ENCODE measurements at regions not wholly inside any gene's neighbourhood (a gene's known extent, or its start where the extent isn't known, plus 50 kb on each side); places are given as distances from the start of the nearest gene placed in this dataset.

DNA sequence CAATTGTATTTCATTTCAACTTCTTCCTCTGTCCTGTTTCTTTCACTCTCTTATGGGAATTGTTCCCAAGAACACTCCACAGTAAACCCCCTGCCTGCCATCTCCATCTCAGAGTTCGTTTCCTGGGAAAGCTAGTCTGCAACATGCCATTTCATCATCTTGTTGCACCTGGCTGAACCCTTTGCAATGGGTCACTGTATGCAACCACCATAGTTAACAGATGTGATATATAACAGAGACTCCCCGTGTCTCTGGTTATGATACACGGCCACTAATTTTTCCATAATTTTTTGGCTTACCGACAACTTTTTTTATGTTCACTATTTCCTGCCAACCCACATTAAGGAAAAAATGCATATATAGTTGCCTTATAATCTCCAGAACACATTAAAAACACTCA lies 95.5 kb downstream of the CHST2 start:
- ChIA-PET SMC1A (ENCODE audit: uncharacterized antibody, unreplicated experiment) (no interaction called here), POLR2A (no interaction called here), RAD21 (ENCODE audit: unreplicated experiment) (no interaction called here), CTCF (no interaction called here)
- DNase-seq (ENCODE audit: low read depth, low spot score) = no peak
- no peak overlapping the region for H3K9ac ChIP-seq (ENCODE audit: control insufficient read depth, insufficient read depth, low read length)
- no peak overlapping the region for H2AFZ ChIP-seq (ENCODE audit: control insufficient read depth, low read depth, low read length)
- no TSS peak for BruUV-seq (replicated peaks)
- no peaks in the 10 kb centered on the region for H3K27me3 ChIP-seq (replicated peaks in 1 of 2; ENCODE audit: control insufficient read depth in 2 of 2, insufficient read depth in 2 of 2, low read length in 1 of 2)
- ATAC-seq = no peak
- H4K20me1 ChIP-seq (ENCODE audit: control insufficient read depth, insufficient read depth) = no peaks in the 10 kb centered on the region
- H3K79me2 ChIP-seq (ENCODE audit: control insufficient read depth, insufficient read depth, low read length) = no peaks in the 10 kb centered on the region
- FAIRE-seq = no peak
- H3K36me3 ChIP-seq (ENCODE audit: control insufficient read depth in 2 of 2, insufficient read depth in 2 of 2, low read length in 1 of 2) = no peaks in the 10 kb centered on the region
- H3K27ac ChIP-seq (ENCODE audit: control insufficient read depth, insufficient read depth) = no peak overlapping the region
- no peaks in the 10 kb centered on the region for H3K9me3 ChIP-seq (replicated peaks; ENCODE audit: control insufficient read depth, insufficient read depth, low read length)
- 88% methylated on average over 4 of the region's 4 CpGs for WGBS (ENCODE audit: insufficient coverage, insufficient replicate concordance, low lambda C conversion rate, missing lambda C conversion rate)
- H3K4me3 ChIP-seq = no peak overlapping the region
- H3K4me2 ChIP-seq (ENCODE audit: control insufficient read depth, insufficient read depth) = no peak overlapping the region
- H3K4me1 ChIP-seq (ENCODE audit: control insufficient read depth, insufficient read depth, low read length) = peaks cover 2% of the 10 kb centered on the region; the same call in 1 of the 2 replicates
- in situ Hi-C loops (cut with MboI) = no loop called here
- intact Hi-C loops (cut with micrococcal nuclease; ENCODE audit: unreplicated experiment) = no loop called here
- TF ChIP-seq, protein P1, sequence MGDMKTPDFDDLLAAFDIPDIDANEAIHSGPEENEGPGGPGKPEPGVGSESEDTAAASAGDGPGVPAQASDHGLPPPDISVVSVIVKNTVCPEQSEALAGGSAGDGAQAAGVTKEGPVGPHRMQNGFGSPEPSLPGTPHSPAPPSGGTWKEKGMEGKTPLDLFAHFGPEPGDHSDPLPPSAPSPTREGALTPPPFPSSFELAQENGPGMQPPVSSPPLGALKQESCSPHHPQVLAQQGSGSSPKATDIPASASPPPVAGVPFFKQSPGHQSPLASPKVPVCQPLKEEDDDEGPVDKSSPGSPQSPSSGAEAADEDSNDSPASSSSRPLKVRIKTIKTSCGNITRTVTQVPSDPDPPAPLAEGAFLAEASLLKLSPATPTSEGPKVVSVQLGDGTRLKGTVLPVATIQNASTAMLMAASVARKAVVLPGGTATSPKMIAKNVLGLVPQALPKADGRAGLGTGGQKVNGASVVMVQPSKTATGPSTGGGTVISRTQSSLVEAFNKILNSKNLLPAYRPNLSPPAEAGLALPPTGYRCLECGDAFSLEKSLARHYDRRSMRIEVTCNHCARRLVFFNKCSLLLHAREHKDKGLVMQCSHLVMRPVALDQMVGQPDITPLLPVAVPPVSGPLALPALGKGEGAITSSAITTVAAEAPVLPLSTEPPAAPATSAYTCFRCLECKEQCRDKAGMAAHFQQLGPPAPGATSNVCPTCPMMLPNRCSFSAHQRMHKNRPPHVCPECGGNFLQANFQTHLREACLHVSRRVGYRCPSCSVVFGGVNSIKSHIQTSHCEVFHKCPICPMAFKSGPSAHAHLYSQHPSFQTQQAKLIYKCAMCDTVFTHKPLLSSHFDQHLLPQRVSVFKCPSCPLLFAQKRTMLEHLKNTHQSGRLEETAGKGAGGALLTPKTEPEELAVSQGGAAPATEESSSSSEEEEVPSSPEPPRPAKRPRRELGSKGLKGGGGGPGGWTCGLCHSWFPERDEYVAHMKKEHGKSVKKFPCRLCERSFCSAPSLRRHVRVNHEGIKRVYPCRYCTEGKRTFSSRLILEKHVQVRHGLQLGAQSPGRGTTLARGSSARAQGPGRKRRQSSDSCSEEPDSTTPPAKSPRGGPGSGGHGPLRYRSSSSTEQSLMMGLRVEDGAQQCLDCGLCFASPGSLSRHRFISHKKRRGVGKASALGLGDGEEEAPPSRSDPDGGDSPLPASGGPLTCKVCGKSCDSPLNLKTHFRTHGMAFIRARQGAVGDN (IDR thresholded peaks at IDR 0.05) = no peak
- TF ChIP-seq RELB (IDR thresholded peaks at IDR 0.05; ENCODE audit: low read depth) (no peak), SMAD5 (IDR thresholded peaks at IDR 0.05; ENCODE audit: low read depth) (no peak), RUNX3 (IDR thresholded peaks at IDR 0.05; ENCODE audit: low read length) (no peak), TCF12 (IDR thresholded peaks at IDR 0.05; ENCODE audit: low read depth, low read length) (no peak), ZNF217 (IDR thresholded peaks at IDR 0.05) (no peak)
- TF ChIP-seq, protein P2, sequence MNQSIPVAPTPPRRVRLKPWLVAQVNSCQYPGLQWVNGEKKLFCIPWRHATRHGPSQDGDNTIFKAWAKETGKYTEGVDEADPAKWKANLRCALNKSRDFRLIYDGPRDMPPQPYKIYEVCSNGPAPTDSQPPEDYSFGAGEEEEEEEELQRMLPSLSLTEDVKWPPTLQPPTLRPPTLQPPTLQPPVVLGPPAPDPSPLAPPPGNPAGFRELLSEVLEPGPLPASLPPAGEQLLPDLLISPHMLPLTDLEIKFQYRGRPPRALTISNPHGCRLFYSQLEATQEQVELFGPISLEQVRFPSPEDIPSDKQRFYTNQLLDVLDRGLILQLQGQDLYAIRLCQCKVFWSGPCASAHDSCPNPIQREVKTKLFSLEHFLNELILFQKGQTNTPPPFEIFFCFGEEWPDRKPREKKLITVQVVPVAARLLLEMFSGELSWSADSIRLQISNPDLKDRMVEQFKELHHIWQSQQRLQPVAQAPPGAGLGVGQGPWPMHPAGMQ (IDR thresholded peaks at IDR 0.05; ENCODE audit: borderline replicate concordance) = no peak
- TF ChIP-seq, protein P3, sequence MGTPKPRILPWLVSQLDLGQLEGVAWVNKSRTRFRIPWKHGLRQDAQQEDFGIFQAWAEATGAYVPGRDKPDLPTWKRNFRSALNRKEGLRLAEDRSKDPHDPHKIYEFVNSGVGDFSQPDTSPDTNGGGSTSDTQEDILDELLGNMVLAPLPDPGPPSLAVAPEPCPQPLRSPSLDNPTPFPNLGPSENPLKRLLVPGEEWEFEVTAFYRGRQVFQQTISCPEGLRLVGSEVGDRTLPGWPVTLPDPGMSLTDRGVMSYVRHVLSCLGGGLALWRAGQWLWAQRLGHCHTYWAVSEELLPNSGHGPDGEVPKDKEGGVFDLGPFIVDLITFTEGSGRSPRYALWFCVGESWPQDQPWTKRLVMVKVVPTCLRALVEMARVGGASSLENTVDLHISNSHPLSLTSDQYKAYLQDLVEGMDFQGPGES (IDR thresholded peaks at IDR 0.05) = no peak

All from GM12878 (cell line).